Subcutaneous abdominal adipose tissue (tissue), 5 donors: ENCODE measurements at regions not wholly inside any gene's neighbourhood (a gene's known extent, or its start where the extent isn't known, plus 50 kb on each side); places are given as distances from the start of the nearest gene placed in this dataset.

Experiments used
- H3K27ac ChIP-seq: one replicate; pipeline ENCODE4 v1.7.0; 2013; ENCODE audit warnings: low read depth, mild to moderate bottlenecking, inconsistent platforms, low read length, moderate library complexity
- H3K27me3 ChIP-seq, 5 donors: one replicate each; pipeline ENCODE4 v1.7.0; 2013; ENCODE audit warnings: low read length in 5 of 5, inconsistent platforms in 1 of 5; ENCODE audit not compliant: control insufficient read depth in 5 of 5, insufficient read depth in 4 of 5
- H3K36me3 ChIP-seq, 5 donors: one replicate each; pipeline ENCODE4 v1.7.0; 2013; ENCODE audit warnings: low read length in 5 of 5; ENCODE audit not compliant: control insufficient read depth in 5 of 5, insufficient read depth in 5 of 5
- H3K4me1 ChIP-seq, 5 donors: one replicate each; pipeline ENCODE4 v1.7.0; 2013; ENCODE audit warnings: low read length in 5 of 5, mild to moderate bottlenecking in 3 of 5, moderate library complexity in 1 of 5; ENCODE audit not compliant: control insufficient read depth in 5 of 5, insufficient read depth in 5 of 5
- H3K4me3 ChIP-seq, 5 donors: one replicate each; pipeline ENCODE4 v1.7.0; 2013; ENCODE audit warnings: low read length in 5 of 5, low read depth in 1 of 5
- H3K9ac ChIP-seq, 5 donors: one replicate each; pipeline ENCODE4 v1.7.0; 2013; ENCODE audit warnings: low read length in 5 of 5, mild to moderate bottlenecking in 4 of 5, moderate library complexity in 3 of 5
- H3K9me3 ChIP-seq, 5 donors: one replicate each; pipeline ENCODE4 v1.7.0; 2013; ENCODE audit warnings: low read length in 5 of 5; ENCODE audit not compliant: control insufficient read depth in 5 of 5
- donor health status: healthy.
- donor health status: healthy.
- donor health status: healthy.
- donor health status: healthy.
- donor health status: healthy.

DNA sequence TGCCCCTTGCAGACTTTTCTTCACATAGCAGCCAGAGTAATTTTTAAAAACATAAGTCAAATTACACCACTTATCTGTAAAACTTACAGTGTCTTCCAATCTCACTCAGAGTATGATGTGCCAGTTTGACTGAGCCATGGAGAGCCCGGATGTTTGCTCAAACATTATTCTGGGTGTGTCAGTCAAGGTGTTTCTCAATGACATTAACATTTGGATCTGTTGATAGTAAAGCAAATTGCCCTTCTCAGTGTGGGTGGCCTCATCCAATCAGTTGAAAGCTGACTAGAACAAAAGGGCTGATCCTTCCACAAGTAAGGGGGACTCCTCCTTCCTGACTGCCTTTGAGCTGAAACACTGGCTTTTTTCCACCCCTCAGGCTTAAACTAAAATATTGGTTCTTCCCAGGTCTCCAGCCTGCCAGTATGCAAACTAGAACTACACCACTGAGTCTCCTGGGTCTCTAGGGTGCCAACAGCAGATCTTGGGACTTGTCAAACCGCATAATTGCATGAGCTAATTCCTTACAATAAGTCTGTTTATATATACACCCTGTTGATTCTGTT, 157.9 kb upstream of the CTTNBP2NL start:
- Histone ChIP-seq H3K4me1 (peaks cover 0 to 7% (median 0%) of the 10 kb centered on the region in 5 donors), H3K9ac (no peak overlapping the region), H3K36me3 (peaks cover 0 to 15% (median 4%) of the 10 kb centered on the region in 5 donors), H3K9me3 (no peaks in the 10 kb centered on the region), H3K27ac (no peak overlapping the region), H3K27me3 (no peaks in the 10 kb centered on the region), H3K4me3 (no peak overlapping the region)

- H3K36me3 ChIP-seq = peaks cover 0 to 4% (median 0%) of the 10 kb centered on the region in 5 donors
- H3K9ac ChIP-seq = no peak overlapping the region
- no peaks in the 10 kb centered on the region for H3K27me3 ChIP-seq
- no peak overlapping the region for H3K4me3 ChIP-seq
- no peak overlapping the region for H3K27ac ChIP-seq
- H3K9me3 ChIP-seq = no peaks in the 10 kb centered on the region
- H3K4me1 ChIP-seq = peaks cover 0 to 7% (median 0%) of the 10 kb centered on the region in 5 donors
These were observed 156.2 kb upstream of the CTTNBP2NL start for GRCh38 chr1:112239683-112240330.

DNA sequence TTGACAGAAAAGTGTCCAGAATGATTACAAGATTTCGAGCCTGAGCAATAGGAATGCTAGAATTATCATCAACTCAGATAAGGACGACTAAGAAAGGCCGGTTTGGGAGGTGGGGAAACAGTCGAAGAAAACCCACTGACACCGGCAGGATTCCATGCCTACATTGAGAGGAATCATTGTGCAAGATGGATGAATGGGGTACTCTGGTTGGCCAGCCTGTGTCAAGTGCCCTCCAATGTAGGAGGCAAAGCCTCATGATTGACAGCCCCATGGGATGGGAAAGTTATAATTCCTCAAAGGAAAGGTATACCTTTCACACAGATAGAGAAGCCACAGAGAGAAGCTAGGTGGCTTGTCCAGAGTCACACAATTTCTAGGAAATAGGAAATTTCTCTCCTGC, 153.5 kb upstream of the CTTNBP2NL start:
- no peak overlapping the region for H3K9ac ChIP-seq
- H3K36me3 ChIP-seq = peaks cover 0 to 4% (median 0%) of the 10 kb centered on the region in 5 donors
- H3K27ac ChIP-seq = no peak overlapping the region
- H3K27me3 ChIP-seq = no peaks in the 10 kb centered on the region
- no peaks in the 10 kb centered on the region for H3K9me3 ChIP-seq
- peaks cover 0 to 7% (median 0%) of the 10 kb centered on the region in 5 donors for H3K4me1 ChIP-seq
- H3K4me3 ChIP-seq = no peak overlapping the region

GRCh38 chr1:112244131-112244530, 151.9 kb upstream of the CTTNBP2NL start:
- no peak overlapping the region for H3K9ac ChIP-seq
- no peaks in the 10 kb centered on the region for H3K27me3 ChIP-seq
- H3K4me3 ChIP-seq = no peak overlapping the region
- H3K36me3 ChIP-seq = peaks cover 0 to 4% (median 0%) of the 10 kb centered on the region in 5 donors
- no peak overlapping the region for H3K27ac ChIP-seq
- H3K9me3 ChIP-seq = no peaks in the 10 kb centered on the region
- H3K4me1 ChIP-seq = peaks cover 0 to 7% (median 0%) of the 10 kb centered on the region in 5 donors

DNA sequence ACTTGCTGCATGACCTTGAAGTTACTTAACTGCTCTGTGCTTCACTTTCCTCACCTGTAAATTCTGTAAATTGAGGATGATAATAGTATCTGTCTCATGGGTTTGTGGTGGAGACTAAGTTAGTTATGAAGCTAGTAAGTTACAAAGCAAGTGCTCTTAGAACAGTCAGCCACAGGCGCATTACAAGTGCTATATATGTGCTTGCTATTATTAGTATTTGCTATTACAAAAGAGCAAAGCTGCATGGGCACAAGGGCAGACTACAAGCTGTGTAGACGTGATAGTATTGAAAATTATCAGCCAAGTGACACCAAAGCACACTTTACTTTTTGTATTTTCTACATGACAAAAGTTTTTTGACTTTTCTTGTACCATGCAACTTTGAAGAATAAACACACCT, 150.9 kb upstream of the CTTNBP2NL start:
- H3K27ac ChIP-seq = no peak overlapping the region
- no peak overlapping the region for H3K9ac ChIP-seq
- H3K27me3 ChIP-seq = no peaks in the 10 kb centered on the region
- no peak overlapping the region for H3K4me3 ChIP-seq
- H3K36me3 ChIP-seq = no peaks in the 10 kb centered on the region
- H3K4me1 ChIP-seq = peaks cover 0 to 7% (median 0%) of the 10 kb centered on the region in 5 donors
- H3K9me3 ChIP-seq = no peaks in the 10 kb centered on the region

- no peak overlapping the region for H3K27ac ChIP-seq
- H3K4me1 ChIP-seq = peaks cover 0 to 6% (median 0%) of the 10 kb centered on the region in 5 donors
- H3K27me3 ChIP-seq = no peaks in the 10 kb centered on the region
- no peak overlapping the region for H3K9ac ChIP-seq
- no peaks in the 10 kb centered on the region for H3K9me3 ChIP-seq
- no peaks in the 10 kb centered on the region for H3K36me3 ChIP-seq
- no peak overlapping the region for H3K4me3 ChIP-seq
These were observed 148.9 kb upstream of the CTTNBP2NL start for GRCh38 chr1:112247036-112247597.

- peaks cover 0 to 7% (median 0%) of the 10 kb centered on the region in 5 donors for H3K4me1 ChIP-seq
- H3K4me3 ChIP-seq = no peak overlapping the region
- no peak overlapping the region for H3K9ac ChIP-seq
- H3K27ac ChIP-seq = no peak overlapping the region
- no peaks in the 10 kb centered on the region for H3K27me3 ChIP-seq
- H3K36me3 ChIP-seq = no peaks in the 10 kb centered on the region
- H3K9me3 ChIP-seq = no peaks in the 10 kb centered on the region
These were observed 148.1 kb upstream of the CTTNBP2NL start for GRCh38 chr1:112247961-112248360.

DNA sequence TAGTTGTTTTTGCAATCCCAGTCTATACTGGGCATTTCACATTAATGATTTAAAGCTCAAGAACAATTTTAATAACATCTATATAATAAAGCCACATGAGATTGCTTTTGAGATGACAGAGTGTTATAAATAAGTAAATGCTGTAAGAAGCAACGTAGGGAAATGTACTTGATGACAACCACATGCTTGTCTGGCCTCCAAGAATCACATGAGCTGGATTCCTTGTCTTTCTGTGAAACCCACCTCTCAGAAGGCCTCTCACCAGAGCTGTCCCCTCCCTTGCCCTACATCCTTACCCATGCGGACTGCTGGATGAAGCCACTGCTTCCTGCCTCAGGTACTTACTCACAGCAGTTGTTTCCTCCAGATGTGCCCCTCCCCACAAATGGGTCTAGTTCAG, 145.1 kb upstream of the CTTNBP2NL start:
- H3K27ac ChIP-seq = no peak overlapping the region

GRCh38 chr1:112251766-112252506, 144.1 kb upstream of the CTTNBP2NL start:
- Histone ChIP-seq H3K4me1 (peaks cover 0 to 7% (median 0%) of the 10 kb centered on the region in 5 donors), H3K9ac (no peak overlapping the region), H3K27ac (no peak overlapping the region), H3K36me3 (no peaks in the 10 kb centered on the region), H3K9me3 (no peaks in the 10 kb centered on the region), H3K27me3 (no peaks in the 10 kb centered on the region), H3K4me3 (no peak overlapping the region)

More for the DNA sequence above, 145.1 kb upstream of the CTTNBP2NL start:
- Histone ChIP-seq H3K9me3 (no peaks in the 10 kb centered on the region), H3K27me3 (no peaks in the 10 kb centered on the region), H3K36me3 (no peaks in the 10 kb centered on the region), H3K9ac (no peak overlapping the region), H3K4me3 (no peak overlapping the region), H3K4me1 (peaks cover 0 to 7% (median 0%) of the 10 kb centered on the region in 5 donors)

DNA sequence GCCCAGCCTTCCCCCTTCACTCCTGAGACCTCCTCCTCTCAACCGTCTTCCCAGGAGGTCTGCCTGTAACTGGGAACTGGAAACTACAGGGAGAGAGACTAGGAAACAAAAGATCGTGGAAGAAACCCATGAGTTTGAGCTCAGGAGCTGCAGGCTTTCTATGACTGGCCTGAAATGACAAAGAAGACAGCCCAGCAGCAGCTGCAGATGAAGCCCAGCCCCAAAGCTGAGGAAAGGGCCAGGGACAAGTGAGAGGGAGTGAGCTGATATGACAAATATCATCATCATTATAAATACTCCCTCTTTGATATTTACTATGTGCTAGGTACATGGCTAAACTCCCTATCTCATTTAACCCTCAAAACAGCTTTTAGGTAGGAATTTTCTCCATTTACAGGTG, 142.6 kb upstream of the CTTNBP2NL start:
- Histone ChIP-seq H3K27me3 (no peaks in the 10 kb centered on the region), H3K4me1 (peaks cover 0 to 7% (median 0%) of the 10 kb centered on the region in 5 donors), H3K27ac (no peak overlapping the region), H3K9ac (no peak overlapping the region), H3K4me3 (no peak overlapping the region), H3K9me3 (no peaks in the 10 kb centered on the region), H3K36me3 (no peaks in the 10 kb centered on the region)
